Stomach (tissue), 8 donors: ENCODE measurements at regions not wholly inside any gene's neighbourhood (a gene's known extent, or its start where the extent isn't known, plus 50 kb on each side); places are given as distances from the start of the nearest gene placed in this dataset.

Source experiments
- DNase-seq, 2 donors: peaks; one replicate each; pipeline versions ENCODE4 v3.0.0 to v3.0.0-alpha.2; 2013 to 2019
- H3K27ac ChIP-seq, 5 donors: fragments of 200-600 bp in 4 of 5; sonication (generic) in 4 of 5; one replicate each; pipeline ENCODE4 v1.5.1; 2013 to 2019; ENCODE audit warnings: mild to moderate bottlenecking in 1 of 5, moderate library complexity in 1 of 5
- H3K27me3 ChIP-seq, 3 donors: fragments of 200-600 bp; sonication (generic); one replicate each; pipeline ENCODE4 v1.5.1; 2017 to 2019; ENCODE audit warnings: mixed run types in 1 of 3
- H3K36me3 ChIP-seq, 4 donors: fragments of 200-600 bp; sonication (generic); 1 replicate in 3 of 4; 2 replicates in 1 of 4; pipeline ENCODE4 v1.5.1; 2016 to 2019
- H3K4me1 ChIP-seq, 4 donors: fragments of 200-600 bp; sonication (generic); one replicate each; pipeline ENCODE4 v1.5.1; 2016 to 2019
- H3K4me3 ChIP-seq, 4 donors: fragments of 200-600 bp; sonication (generic) in 3 of 4; one replicate each; pipeline ENCODE4 v1.5.1; 2016 to 2019; ENCODE audit warnings: mild to moderate bottlenecking in 1 of 4
- H3K9me3 ChIP-seq, 4 donors: fragments of 200-600 bp; sonication (generic); one replicate each; pipeline ENCODE4 v1.5.1; 2016 to 2019
- CTCF ChIP-seq, 7 experiments: fragments of 450-650 bp in 4 of 7; fragments of 200-600 bp in 3 of 7; sonication (generic) in 3 of 7; IDR thresholded peaks; one replicate each; pipeline ENCODE4 v1.5.1; 2016 to 2019; ENCODE audit warnings: antibody characterized with exemption in 7 of 7, control low read depth in 2 of 7, mild to moderate bottlenecking in 1 of 7
- EP300 ChIP-seq: sonication (generic); formaldehyde crosslinking; IDR thresholded peaks from one replicate; pipeline ENCODE4 v1.6.1; 2017; ENCODE audit warnings: antibody characterized with exemption
- POLR2A ChIP-seq, 4 donors: fragments of 450-650 bp; IDR thresholded peaks; one replicate each; pipeline ENCODE4 v1.6.1; 2016; ENCODE audit warnings: antibody characterized with exemption in 4 of 4, control low read depth in 2 of 4, mild to moderate bottlenecking in 1 of 4, moderate library complexity in 1 of 4
- POLR2AphosphoS5 ChIP-seq, 3 donors: sonication (generic); formaldehyde crosslinking; IDR thresholded peaks; one replicate each; pipeline ENCODE4 v1.6.1; 2016; ENCODE audit warnings: antibody characterized with exemption in 3 of 3
- WGBS, 5 donors: extraction: QIAGEN DNeasy Blood & Tissue Kit in 3 of 5; methylation state at CpG; one replicate each; pipeline versions ENCODE4 v1.1.5 to v1.1.7; 2013 to 2018; 5-methylcytosine and 5-hydroxymethylcytosine counted together
- intact Hi-C: fragments of 100-400 bp; cut with DNase I; formaldehyde crosslinking; loops from one replicate; pipeline ENCODE4 v1.15.1; 2023; ENCODE audit warnings: low total_unique reads
- donor health status: healthy with polysubstance abuse.
- donor health status: Bipolar disorder and iron deficiency.
- donor health status: healthy.

- Histone ChIP-seq H3K36me3 (no peaks in the 10 kb centered on the region), H3K4me1 (no peaks in the 10 kb centered on the region), H3K27me3 (no peaks in the 10 kb centered on the region), H3K27ac (no peak overlapping the region), H3K9me3 (no peaks in the 10 kb centered on the region), H3K4me3 (no peak overlapping the region)
- intact Hi-C loops = no loop called here
- WGBS, 5 donors = 39 to 60% (median 54%) methylated on average over 5 of the region's 5 CpGs
- DNase-seq = no peak
- no peak for TF ChIP-seq POLR2A (IDR thresholded peaks at IDR 0.05)
- no peak for TF ChIP-seq EP300
- TF ChIP-seq CTCF (IDR thresholded peaks at IDR 0.05) = no peak
- no peak for TF ChIP-seq POLR2AphosphoS5 (IDR thresholded peaks at IDR 0.05)
Measured at GRCh38 chr7:109984729-109985128, 1106.2 kb upstream of the LRRN3 start.

GRCh38 chr7:109986701-109987100, 1104.2 kb upstream of the LRRN3 start:
- intact Hi-C loops = no loop called here
- H3K4me1 ChIP-seq = no peaks in the 10 kb centered on the region
- no peak for TF ChIP-seq CTCF (IDR thresholded peaks at IDR 0.05)
- no peak for TF ChIP-seq EP300
- TF ChIP-seq POLR2A (IDR thresholded peaks at IDR 0.05) = no peak
- TF ChIP-seq POLR2AphosphoS5 (IDR thresholded peaks at IDR 0.05) = no peak

GRCh38 chr7:109996411-109996810, 1094.5 kb upstream of the LRRN3 start:
- intact Hi-C loops = no loop called here
- Histone ChIP-seq H3K27ac (no peak overlapping the region), H3K4me1 (no peaks in the 10 kb centered on the region), H3K9me3 (no peaks in the 10 kb centered on the region), H3K4me3 (no peak overlapping the region), H3K27me3 (no peaks in the 10 kb centered on the region), H3K36me3 (no peaks in the 10 kb centered on the region)
- DNase-seq = no peak
- TF ChIP-seq EP300 = no peak
- no peak for TF ChIP-seq POLR2AphosphoS5 (IDR thresholded peaks at IDR 0.05)
- no peak for TF ChIP-seq CTCF (IDR thresholded peaks at IDR 0.05)
- TF ChIP-seq POLR2A (IDR thresholded peaks at IDR 0.05) = no peak
- WGBS, 5 donors = 27 to 72% (median 50%) methylated on average over 1 of the region's 1 CpG

More at GRCh38 chr7:109986701-109987100, 1104.2 kb upstream of the LRRN3 start:
- Histone ChIP-seq H3K27ac (no peak overlapping the region), H3K9me3 (no peaks in the 10 kb centered on the region), H3K27me3 (no peaks in the 10 kb centered on the region), H3K4me3 (no peak overlapping the region), H3K36me3 (no peaks in the 10 kb centered on the region)
- WGBS, 5 donors = 42 to 54% (median 47%) methylated on average over 2 of the region's 2 CpGs
- DNase-seq = no peak

- TF ChIP-seq CTCF (IDR thresholded peaks at IDR 0.05) (no peak), POLR2A (IDR thresholded peaks at IDR 0.05) (no peak), EP300 (no peak), POLR2AphosphoS5 (IDR thresholded peaks at IDR 0.05) (no peak)
- H3K9me3 ChIP-seq = no peaks in the 10 kb centered on the region
- no peak overlapping the region for H3K4me3 ChIP-seq
- H3K4me1 ChIP-seq = no peaks in the 10 kb centered on the region
- intact Hi-C loops = no loop called here
- H3K27me3 ChIP-seq = no peaks in the 10 kb centered on the region
- WGBS, 5 donors = 62 to 81% (median 76%) methylated on average over 1 of the region's 1 CpG
- no peaks in the 10 kb centered on the region for H3K36me3 ChIP-seq
- no peak overlapping the region for H3K27ac ChIP-seq
- no peak for DNase-seq
Measured at GRCh38 chr7:109996927-109997326, 1094.0 kb upstream of the LRRN3 start.
